ENCODE measurements at regions not wholly inside any gene's neighbourhood (a gene's known extent, or its start where the extent isn't known, plus 50 kb on each side); places are given as distances from the start of the nearest gene placed in this dataset.

DNA sequence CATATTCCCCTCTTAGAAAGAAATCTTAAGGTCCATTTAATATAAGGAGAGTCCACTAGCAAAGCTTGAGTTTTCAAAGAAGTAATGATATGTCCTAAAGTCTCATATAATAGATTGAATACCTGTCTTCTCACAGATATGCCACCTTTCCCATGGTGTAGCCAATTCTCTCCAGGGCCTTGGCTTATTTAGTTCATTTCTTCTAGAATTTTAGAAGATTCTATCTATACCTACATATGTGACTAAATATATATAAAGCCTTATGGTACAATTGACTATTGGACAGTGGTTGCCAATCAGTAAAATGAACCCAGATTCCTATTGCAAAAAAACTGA lies 370.7 kb upstream of the MAF start:
- no peak overlapping the region for H2BK12ac ChIP-seq (ENCODE audit: insufficient read length, low read depth, low read length)
- H3K4ac ChIP-seq (ENCODE audit: low read depth, low read length), result no peak overlapping the region
- no peaks in the 10 kb centered on the region for H3K9me3 ChIP-seq (ENCODE audit: control insufficient read depth, low read depth, low read length)
- H4K91ac ChIP-seq (ENCODE audit: insufficient read length, low read depth, low read length), result no peak overlapping the region
- no peak overlapping the region for H3K9ac ChIP-seq (ENCODE audit: extremely low read depth, insufficient read length, low read length)
- no peak overlapping the region for H3T11ph ChIP-seq (ENCODE audit: low read length)
- H3K18ac ChIP-seq (ENCODE audit: insufficient read length, low read depth, low read length), result no peak overlapping the region
- no peak for DNase-seq
- H4K20me1 ChIP-seq (ENCODE audit: control insufficient read depth, insufficient read depth, insufficient read length), result no peaks in the 10 kb centered on the region
- Mint-ChIP-seq H3K4me3 (no peak overlapping the region), H3K27me3 (ENCODE audit: low read depth) (no peaks in the 10 kb centered on the region), H3K9me3 (no peaks in the 10 kb centered on the region), H3K36me3 (ENCODE audit: insufficient read depth in 1 of 3, low read depth in 3 of 3) (no peaks in the 10 kb centered on the region), H3K27ac (no peak overlapping the region), H3K4me1 (no peaks in the 10 kb centered on the region)
- no peaks in the 10 kb centered on the region for H3K79me1 ChIP-seq (ENCODE audit: insufficient read depth, low read depth, low read length, poor library complexity, severe bottlenecking)
- no peak overlapping the region for H3K14ac ChIP-seq (ENCODE audit: insufficient read depth, low read length)
- no peak overlapping the region for H3K23ac ChIP-seq (ENCODE audit: insufficient read length, low read depth, low read length)
- no peak overlapping the region for H3K4me2 ChIP-seq (ENCODE audit: insufficient read depth, insufficient read length, low read length)
- H4K5ac ChIP-seq (ENCODE audit: insufficient read length, low read depth, low read length), result no peak overlapping the region
- no peak overlapping the region for H4K8ac ChIP-seq (replicated peaks; ENCODE audit: insufficient read length, low read depth, low read length)
- TF ChIP-seq CTCF (conservative IDR thresholded peaks at IDR 0.05), result no peak
- no peaks in the 10 kb centered on the region for H3K23me2 ChIP-seq (ENCODE audit: insufficient read length, low read depth, low read length, poor library complexity, severe bottlenecking)
- H3K27ac ChIP-seq (ENCODE audit: insufficient read length, low read depth, low read length), result no peak overlapping the region
- H2BK20ac ChIP-seq (ENCODE audit: low read depth, low read length, poor library complexity, severe bottlenecking), result no peak overlapping the region
- no peak overlapping the region for H2BK5ac ChIP-seq (ENCODE audit: insufficient read length, low read length)
- H2BK120ac ChIP-seq (ENCODE audit: low read depth, low read length, poor library complexity, severe bottlenecking), result no peak overlapping the region
- no peaks in the 10 kb centered on the region for H3K79me2 ChIP-seq (ENCODE audit: insufficient read depth, low read length)
- H2AFZ ChIP-seq (ENCODE audit: low read length), result no peak overlapping the region
- H2AK5ac ChIP-seq (ENCODE audit: insufficient read length, low read length), result no peak overlapping the region
- no peak overlapping the region for H2BK15ac ChIP-seq (ENCODE audit: low read depth, low read length)
- H3K56ac ChIP-seq (ENCODE audit: insufficient read length, low read depth, low read length), result no peak overlapping the region
- no peaks in the 10 kb centered on the region for H3K27me3 ChIP-seq (ENCODE audit: insufficient read depth, low read length)
- H3K4me1 ChIP-seq (ENCODE audit: insufficient read depth, low read length), result no peaks in the 10 kb centered on the region

Data from H9 (cell line).